Adrenal gland (tissue), 9 donors: ENCODE measurements at regions not wholly inside any gene's neighbourhood (a gene's known extent, or its start where the extent isn't known, plus 50 kb on each side); places are given as distances from the start of the nearest gene placed in this dataset.

ENCODE experiments used
- DNase-seq, 7 donors: peaks; one replicate each; pipeline ENCODE4 v3.0.0-alpha.2; 2019 to 2020
- H3K27ac ChIP-seq, 5 donors: fragments of 200-600 bp; sonication (generic) in 4 of 5; 1 replicate in 3 of 5; 2 replicates in 2 of 5; pipeline versions ENCODE4 v1.5.1 to v1.8.0; 2016 to 2020; ENCODE audit warnings: mild to moderate bottlenecking in 1 of 5
- H3K27me3 ChIP-seq: fragments of 200-600 bp; 2 replicates; pipeline ENCODE4 v1.8.0; 2021
- H3K36me3 ChIP-seq, 2 donors: fragments of 200-600 bp; replicated peaks in 1 of 2; 1 replicate in 1 of 2; 2 replicates in 1 of 2; pipeline versions ENCODE4 v1.5.1 to v1.8.0; 2018 to 2022
- H3K4me1 ChIP-seq, 2 donors: fragments of 200-600 bp; replicated peaks in 1 of 2; 1 replicate in 1 of 2; 2 replicates in 1 of 2; pipeline versions ENCODE4 v1.5.1 to v1.8.0; 2018 to 2021
- H3K4me3 ChIP-seq, 4 donors: fragments of 200-600 bp; sonication (generic) in 3 of 4; one replicate each; pipeline ENCODE4 v1.5.1; 2016 to 2018
- H3K9me3 ChIP-seq, 3 donors: fragments of 200-600 bp; sonication (generic) in 1 of 3; replicated peaks in 1 of 3; 1 replicate in 2 of 3; 2 replicates in 1 of 3; pipeline versions ENCODE4 v1.5.1 to v1.8.0; 2016 to 2021
- CTCF ChIP-seq, 6 experiments: fragments of 450-650 bp in 4 of 6; fragments of 200-600 bp in 2 of 6; sonication (generic) in 1 of 6; IDR thresholded peaks; 1 replicate in 5 of 6; 2 replicates in 1 of 6; pipeline versions ENCODE4 v1.5.1 to v1.8.0; 2016 to 2021; ENCODE audit warnings: antibody characterized with exemption in 6 of 6, mild to moderate bottlenecking in 2 of 6, moderate library complexity in 1 of 6
- POLR2A ChIP-seq, 2 donors: fragments of 450-650 bp; IDR thresholded peaks; one replicate each; pipeline ENCODE4 v1.6.1; 2017; ENCODE audit warnings: antibody characterized with exemption in 2 of 2, mild to moderate bottlenecking in 2 of 2, moderate library complexity in 1 of 2
- WGBS, 4 donors: extraction: QIAGEN DNeasy Blood & Tissue Kit in 2 of 4; methylation state at CpG; one replicate each; pipeline versions ENCODE4 v1.1.5 to v1.1.7; 2013 to 2017; 5-methylcytosine and 5-hydroxymethylcytosine counted together
- intact Hi-C, 2 donors: fragments of 100-400 bp; cut with DNase I; formaldehyde crosslinking; loops; one replicate each; pipeline versions ENCODE4 v1.14.1 to v1.15.0; 2022 to 2023
- donor health status: healthy with polysubstance abuse.
- donor health status: Bipolar disorder and iron deficiency.
- donor health status: DM: yes; HTN: yes; CAD: no.
- donor health status: DM: no; HTN: no; CAD: no.
- donor health status: DM: no; HTN: no; CAD: no.

DNA sequence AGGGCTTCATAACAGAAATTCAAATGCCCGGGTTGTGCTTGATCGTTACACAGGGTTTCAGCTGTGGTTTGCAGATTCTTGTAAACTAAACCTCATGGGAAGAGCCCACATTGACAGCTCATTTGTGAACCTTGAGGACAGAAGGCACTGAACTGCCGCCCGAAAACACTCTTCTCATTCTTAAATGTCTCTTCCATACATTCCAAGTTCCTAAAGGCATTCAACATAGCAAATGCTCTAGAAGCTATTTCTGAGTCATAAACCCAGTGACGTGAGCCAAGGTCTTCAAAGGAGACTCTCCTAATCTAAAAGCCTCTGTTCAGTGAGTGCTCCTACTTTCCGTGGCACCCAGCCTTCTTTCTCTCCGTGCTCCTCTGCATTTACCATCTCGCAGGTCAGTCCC, 737.8 kb upstream of the FRG1 start:
- DNase-seq: no peak
- Histone ChIP-seq H3K27me3 (no peaks in the 10 kb centered on the region), H3K4me3 (no peak overlapping the region), H3K27ac (no peak overlapping the region), H3K9me3 (no peaks in the 10 kb centered on the region), H3K36me3 (no peaks in the 10 kb centered on the region), H3K4me1 (peaks cover 0 to 9% of the 10 kb centered on the region in 2 donors)
- WGBS, 4 donors: 53 to 66% (median 58%) methylated on average over 8 of the region's 8 CpGs
- intact Hi-C loops: no loop called here
- TF ChIP-seq POLR2A (IDR thresholded peaks at IDR 0.05) (no peak), CTCF (IDR thresholded peaks at IDR 0.05) (no peak)

- no peak for TF ChIP-seq POLR2A (IDR thresholded peaks at IDR 0.05)
- no peak for TF ChIP-seq CTCF (IDR thresholded peaks at IDR 0.05)
- H3K4me1 ChIP-seq: peaks cover 0 to 9% of the 10 kb centered on the region in 2 donors
- H3K27me3 ChIP-seq: no peaks in the 10 kb centered on the region
- no peak overlapping the region for H3K27ac ChIP-seq
- no peaks in the 10 kb centered on the region for H3K36me3 ChIP-seq
- intact Hi-C loops: no loop called here
- H3K9me3 ChIP-seq: no peaks in the 10 kb centered on the region
- no peak for DNase-seq
- H3K4me3 ChIP-seq: no peak overlapping the region
- 59 to 74% (median 68%) methylated on average over 8 of the region's 8 CpGs for WGBS, 4 donors
These were observed 736.1 kb upstream of the FRG1 start for GRCh38 chr4:189204616-189205015.

DNA sequence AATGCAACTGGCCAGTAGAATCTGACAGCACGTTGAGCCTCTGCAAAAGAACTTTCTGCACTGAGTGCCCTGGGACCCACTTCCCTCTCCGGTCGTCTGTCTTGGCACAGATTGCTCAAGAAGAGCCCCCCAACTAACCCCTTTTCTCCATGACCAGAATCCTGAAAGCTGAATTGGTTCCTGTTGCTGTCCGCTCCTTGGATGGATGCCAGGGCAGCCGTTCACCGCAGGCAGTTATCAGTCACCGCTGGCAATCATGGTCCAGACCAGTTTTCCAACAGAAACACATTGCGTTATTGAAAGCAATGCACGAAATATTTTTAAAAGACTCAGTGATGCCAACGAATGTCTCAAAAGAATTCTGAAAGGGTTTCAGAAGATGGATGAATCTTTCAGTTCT, 733.7 kb upstream of the FRG1 start:
- Histone ChIP-seq H3K4me3 (no peak overlapping the region), H3K27ac (no peak overlapping the region), H3K4me1 (peaks cover 0 to 7% of the 10 kb centered on the region in 2 donors), H3K27me3 (no peaks in the 10 kb centered on the region), H3K9me3 (no peaks in the 10 kb centered on the region), H3K36me3 (no peaks in the 10 kb centered on the region)
- no peak for DNase-seq
- intact Hi-C loops: no loop called here
- WGBS, 4 donors: 52 to 63% (median 57%) methylated on average over 10 of the region's 10 CpGs
- TF ChIP-seq POLR2A (IDR thresholded peaks at IDR 0.05) (no peak), CTCF (IDR thresholded peaks at IDR 0.05) (no peak)

DNA sequence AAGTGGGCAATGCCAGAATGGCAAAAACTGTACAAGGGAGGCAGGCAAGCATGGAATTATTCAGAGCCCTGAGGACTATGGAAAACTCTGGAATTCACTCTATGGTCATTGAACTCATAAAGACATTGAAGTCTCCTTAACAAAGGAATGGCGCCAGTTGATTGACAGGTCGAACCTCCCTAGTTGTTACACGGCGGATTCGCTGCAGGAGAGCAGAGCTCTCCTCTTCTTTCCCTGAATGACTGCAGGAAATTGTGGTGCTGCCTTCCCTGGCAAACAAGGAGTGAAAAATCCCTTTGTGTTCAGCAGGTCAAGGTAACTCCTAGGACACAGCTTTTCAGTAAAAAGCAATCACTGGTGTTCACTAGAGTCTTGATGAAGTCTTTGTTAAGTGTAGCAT, 732.8 kb upstream of the FRG1 start:
- intact Hi-C loops: no loop called here
- no peak for DNase-seq
- Histone ChIP-seq H3K4me3 (no peak overlapping the region), H3K27ac (no peak overlapping the region), H3K9me3 (no peaks in the 10 kb centered on the region), H3K4me1 (no peaks in the 10 kb centered on the region), H3K27me3 (no peaks in the 10 kb centered on the region), H3K36me3 (no peaks in the 10 kb centered on the region)
- TF ChIP-seq CTCF (IDR thresholded peaks at IDR 0.05) (no peak), POLR2A (IDR thresholded peaks at IDR 0.05) (no peak)
- 85 to 92% (median 90%) methylated on average over 5 of the region's 5 CpGs for WGBS, 4 donors
